NCI-H2196 treated with DMSO at 0.1 percent for 48 hours (cell line): ENCODE measurements at regions not wholly inside any gene's neighbourhood (a gene's known extent, or its start where the extent isn't known, plus 50 kb on each side); places are given as distances from the start of the nearest gene placed in this dataset.

ENCODE experiments used
- DNase-seq: peaks from one replicate; lab custom pipeline; 2025; ENCODE audit not compliant: unreplicated experiment; lab: John Stamatoyannopoulos, UW

DNA sequence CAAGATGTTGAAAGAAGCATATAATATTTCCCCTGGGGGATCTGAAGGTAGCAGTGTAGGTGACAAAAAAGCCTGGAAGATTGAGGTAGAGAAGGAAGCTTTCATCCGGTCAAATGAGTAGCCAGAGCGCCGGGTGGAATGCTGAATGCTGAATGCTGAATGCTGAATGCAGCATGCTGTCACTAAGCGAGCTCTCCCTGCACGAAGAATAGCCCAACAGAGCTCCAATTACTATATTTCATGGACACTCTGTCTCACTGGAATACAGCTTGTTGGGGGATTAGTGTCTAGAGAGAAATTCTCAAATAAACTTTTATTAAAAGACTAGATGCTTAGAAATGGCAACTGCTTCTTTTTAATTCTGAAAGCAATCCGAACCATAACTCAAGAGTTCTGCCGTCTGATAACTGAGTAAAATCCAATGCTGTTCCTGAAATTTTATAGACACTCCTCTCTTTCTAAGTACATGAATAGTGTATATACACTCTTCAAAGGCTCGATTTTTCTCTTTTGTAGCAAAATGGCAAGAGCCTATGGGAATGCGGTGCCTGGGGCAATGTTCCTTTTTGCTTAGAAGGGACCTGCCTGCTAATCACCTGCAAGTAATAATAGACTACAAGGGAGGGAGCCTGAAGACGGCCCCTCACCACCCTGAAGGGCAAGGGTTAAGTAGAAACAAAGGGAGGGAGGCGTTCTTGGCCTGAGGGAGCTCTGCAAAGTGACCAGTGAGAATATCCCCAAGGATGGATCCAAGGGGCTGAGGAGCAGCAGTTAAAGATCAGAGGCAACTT lies 203.7 kb upstream of the ESRRG start:
- DNase-seq: no peak

DNA sequence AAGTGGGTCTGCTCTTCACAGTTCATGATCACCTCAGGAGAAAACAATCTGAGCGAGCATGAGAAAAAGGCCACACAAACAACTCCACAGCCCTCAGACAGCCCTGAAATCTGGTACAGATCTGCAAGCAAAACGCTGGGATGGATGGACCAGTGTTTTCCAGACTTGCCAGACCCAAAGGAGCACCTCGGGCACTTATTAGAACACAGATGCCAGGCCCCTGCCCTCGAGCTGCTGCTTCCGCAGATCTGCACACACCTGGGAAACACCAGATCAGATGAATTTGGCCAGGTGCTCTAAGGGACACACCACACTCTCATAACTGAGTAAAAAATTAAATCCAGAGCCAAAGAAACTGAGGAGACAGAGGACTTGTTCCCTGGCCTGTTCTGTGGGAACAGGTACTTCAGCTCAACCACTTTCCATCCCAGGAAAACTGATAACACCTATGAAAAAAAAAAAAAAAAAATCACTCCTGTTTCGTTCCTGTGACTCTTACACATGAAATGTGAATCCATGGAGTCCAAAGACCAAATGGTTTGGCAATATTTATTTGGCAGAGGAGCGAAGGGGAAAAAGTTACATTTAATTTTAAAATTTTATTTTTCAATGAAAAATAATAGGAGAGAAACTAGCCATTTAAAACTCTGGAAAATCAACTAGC lies 202.9 kb upstream of the ESRRG start:
- DNase-seq: no peak

- no peak for DNase-seq
These were observed 201.5 kb upstream of the ESRRG start for GRCh38 chr1:216924732-216925131.

GRCh38 chr1:216923601-216924000 lies 200.4 kb upstream of the ESRRG start:
- DNase-seq: no peak

DNA sequence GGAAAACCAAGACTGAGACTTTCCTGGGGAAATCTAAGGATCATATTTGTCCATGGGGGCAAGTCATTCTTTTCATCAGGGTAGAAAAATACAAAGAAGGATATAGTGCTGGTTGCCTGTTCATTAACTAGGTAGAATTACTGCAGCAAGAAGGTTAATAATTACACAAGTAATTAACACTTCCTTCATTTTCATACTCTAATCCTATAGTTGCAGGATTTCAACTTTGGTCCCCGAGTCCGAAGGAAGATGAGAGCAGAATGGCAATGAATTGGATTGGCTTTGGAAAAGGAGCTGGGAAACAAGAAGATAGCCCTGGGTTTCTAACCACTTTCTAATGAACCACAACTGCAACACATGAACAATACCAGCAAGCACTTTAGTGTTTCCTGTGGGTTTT lies 199.2 kb upstream of the ESRRG start:
- DNase-seq: no peak

- DNase-seq: no peak
These were observed 198.6 kb upstream of the ESRRG start for GRCh38 chr1:216921866-216922265.

- DNase-seq: no peak
These were observed 196.1 kb upstream of the ESRRG start for GRCh38 chr1:216919060-216919970.

DNA sequence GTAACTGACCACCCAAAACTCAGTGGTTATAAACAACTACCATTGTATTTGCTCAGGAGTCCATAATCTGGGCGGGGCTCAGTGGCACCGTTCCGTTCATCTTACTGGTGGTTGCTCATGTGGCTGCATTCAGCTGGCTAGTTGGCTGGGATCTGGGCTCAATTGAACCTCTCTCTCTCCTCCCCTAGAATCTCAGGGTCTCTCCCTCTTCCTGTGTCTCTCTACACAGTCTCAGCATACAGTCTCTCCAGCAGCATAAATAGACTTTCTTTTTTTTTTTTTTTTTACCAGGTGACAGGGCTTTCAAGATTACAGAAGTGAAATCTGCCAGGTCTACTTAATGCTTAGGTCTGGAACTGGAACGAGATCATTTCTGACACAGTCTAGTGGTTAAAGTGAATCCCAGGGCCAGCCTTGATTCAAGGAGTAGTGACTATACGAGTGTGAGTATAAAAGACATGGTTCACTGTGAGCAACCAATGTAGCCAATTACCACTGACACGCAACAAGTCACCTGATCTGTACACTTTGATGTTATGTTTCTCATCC lies 193.7 kb upstream of the ESRRG start:
- no peak for DNase-seq

- DNase-seq: no peak
These were observed 191.7 kb upstream of the ESRRG start for GRCh38 chr1:216914974-216915373.

- DNase-seq: no peak
These were observed 190.7 kb upstream of the ESRRG start for GRCh38 chr1:216913976-216914375.

- no peak for DNase-seq
These were observed 187.0 kb upstream of the ESRRG start for GRCh38 chr1:216910081-216910840.

- DNase-seq: no peak
These were observed 184.9 kb upstream of the ESRRG start for GRCh38 chr1:216908126-216908525.

- no peak for DNase-seq
These were observed 183.9 kb upstream of the ESRRG start for GRCh38 chr1:216907100-216907499.

DNA sequence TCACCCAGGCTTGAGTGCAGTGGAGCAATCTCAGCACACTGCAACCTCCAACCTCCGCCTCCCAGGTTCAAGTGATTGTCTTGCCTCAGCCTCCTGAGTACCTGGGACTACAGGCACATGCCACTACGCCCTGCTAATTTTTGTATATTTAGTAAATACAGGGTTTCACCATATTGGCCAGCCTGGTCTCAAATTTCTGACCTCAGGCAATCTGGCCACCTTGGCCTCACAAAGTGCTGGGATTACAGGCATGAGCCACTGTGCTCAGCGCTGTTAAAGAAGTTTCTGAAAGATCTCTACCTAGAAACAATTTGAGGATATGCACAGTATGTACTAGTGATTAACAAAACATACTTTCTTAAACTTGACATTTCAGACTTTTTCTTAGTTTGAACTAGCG lies 182.6 kb upstream of the ESRRG start:
- DNase-seq: no peak

GRCh38 chr1:216905137-216905536 lies 181.9 kb upstream of the ESRRG start:
- no peak for DNase-seq

- no peak for DNase-seq
These were observed 181.2 kb upstream of the ESRRG start for GRCh38 chr1:216904471-216904870.

DNA sequence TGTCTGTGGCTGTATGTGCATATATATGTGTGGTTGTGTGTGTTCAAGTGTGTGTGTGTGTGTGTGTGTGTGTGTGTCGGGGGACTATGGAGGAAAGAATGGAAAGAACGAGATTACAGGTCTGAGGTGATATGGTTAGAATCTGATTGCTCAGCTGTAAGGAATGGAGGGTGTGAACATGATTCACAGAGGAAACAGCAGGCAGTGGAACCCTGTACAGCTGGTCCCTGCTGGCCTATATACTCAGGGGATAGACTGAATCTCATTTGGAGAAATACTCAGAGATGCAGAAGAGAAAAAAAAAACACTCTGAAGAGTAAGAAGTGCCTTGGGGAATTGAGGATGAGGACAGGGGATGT lies 180.1 kb upstream of the ESRRG start:
- no peak for DNase-seq

DNA sequence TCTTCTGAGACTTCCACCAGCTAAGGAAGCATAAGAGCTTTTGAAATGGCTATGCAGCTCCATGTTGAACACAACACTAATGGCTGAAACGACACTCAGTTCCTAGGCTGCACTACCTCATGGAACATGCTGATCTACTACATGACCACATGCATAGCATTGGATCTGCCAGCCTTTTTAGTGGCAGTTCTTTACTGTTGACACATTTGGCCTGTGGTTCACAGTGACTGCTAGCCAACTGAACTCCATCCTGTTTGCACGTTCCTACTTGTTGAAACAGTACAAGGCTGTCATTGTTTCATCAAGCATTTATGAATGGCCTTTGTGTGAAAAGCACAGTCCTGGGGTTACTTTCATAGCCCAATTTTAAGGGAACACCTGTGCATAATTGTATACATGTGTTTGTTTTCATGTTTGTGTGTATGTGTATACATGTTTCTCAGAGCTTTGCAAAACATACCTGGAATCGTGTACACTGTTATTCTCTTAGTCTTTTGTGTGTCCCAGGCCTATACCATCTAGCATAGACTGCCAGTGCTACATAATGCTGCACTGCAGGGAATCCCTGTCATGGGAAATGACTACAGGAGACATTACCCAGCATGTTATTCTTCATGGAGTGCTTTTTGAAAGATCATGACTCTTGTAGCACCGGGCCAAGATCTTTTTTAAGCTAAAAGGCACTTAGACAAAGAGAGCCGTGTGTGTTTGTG lies 179.6 kb upstream of the ESRRG start:
- peak; percentile 6 for DNase-seq

GRCh38 chr1:216900116-216900620 lies 176.9 kb upstream of the ESRRG start:
- no peak for DNase-seq

- no peak for DNase-seq
These were observed 175.6 kb upstream of the ESRRG start for GRCh38 chr1:216898801-216899200.
